Fibroblast of the aortic adventitia (primary cell): ENCODE measurements at regions not wholly inside any gene's neighbourhood (a gene's known extent, or its start where the extent isn't known, plus 50 kb on each side); places are given as distances from the start of the nearest gene placed in this dataset.

ENCODE experiments used
- DNase-seq: peaks from one replicate; pipeline ENCODE4 v3.0.0-alpha.2; 2010; ENCODE audit warnings: low read depth
- H3K4me3 ChIP-seq: 2 replicates; pipeline ENCODE4 v1.5.1; 2011; ENCODE audit warnings: low read depth, mild to moderate bottlenecking, control low read depth, low read length, moderate library complexity
- TF ChIP-seq, protein P1 (sequence below): IDR thresholded peaks from 2 replicates; pipeline ENCODE4 v1.5.1; 2011; ENCODE audit warnings: mild to moderate bottlenecking, low read length, control low read depth, inconsistent platforms; ENCODE audit not compliant: insufficient read depth

DNA sequence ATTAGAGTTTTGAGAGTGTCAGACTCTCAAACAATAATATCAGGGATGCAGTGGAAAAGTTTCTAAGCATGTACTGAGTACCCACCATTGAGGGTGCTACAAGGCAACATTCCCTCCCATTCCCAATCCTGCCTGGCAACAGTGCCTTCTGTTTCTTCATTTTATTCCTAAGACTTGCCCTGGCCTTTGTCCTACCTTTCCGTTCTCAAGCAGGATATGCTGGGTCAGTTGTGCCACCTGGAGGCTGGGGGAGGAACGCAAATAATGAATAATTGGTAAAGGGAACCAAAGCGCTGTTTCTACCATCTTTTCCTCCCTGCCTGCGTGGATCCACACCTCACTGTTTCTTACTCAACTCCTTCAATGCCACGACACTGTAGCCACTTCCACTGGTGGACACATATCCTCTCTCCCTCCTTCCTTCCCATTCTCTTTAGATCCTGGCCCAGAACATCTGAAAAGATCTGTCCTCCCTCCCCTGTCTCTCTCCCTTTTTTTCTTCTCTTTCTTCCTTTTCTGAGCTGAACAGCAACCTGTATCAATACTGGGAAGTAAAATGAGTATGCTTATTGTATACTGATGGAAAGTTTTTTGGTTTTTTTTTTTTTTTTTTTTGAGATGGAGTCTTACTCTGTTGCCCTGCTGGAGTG, 149.5 kb downstream of the C9orf152 start:
- TF ChIP-seq, protein P1, sequence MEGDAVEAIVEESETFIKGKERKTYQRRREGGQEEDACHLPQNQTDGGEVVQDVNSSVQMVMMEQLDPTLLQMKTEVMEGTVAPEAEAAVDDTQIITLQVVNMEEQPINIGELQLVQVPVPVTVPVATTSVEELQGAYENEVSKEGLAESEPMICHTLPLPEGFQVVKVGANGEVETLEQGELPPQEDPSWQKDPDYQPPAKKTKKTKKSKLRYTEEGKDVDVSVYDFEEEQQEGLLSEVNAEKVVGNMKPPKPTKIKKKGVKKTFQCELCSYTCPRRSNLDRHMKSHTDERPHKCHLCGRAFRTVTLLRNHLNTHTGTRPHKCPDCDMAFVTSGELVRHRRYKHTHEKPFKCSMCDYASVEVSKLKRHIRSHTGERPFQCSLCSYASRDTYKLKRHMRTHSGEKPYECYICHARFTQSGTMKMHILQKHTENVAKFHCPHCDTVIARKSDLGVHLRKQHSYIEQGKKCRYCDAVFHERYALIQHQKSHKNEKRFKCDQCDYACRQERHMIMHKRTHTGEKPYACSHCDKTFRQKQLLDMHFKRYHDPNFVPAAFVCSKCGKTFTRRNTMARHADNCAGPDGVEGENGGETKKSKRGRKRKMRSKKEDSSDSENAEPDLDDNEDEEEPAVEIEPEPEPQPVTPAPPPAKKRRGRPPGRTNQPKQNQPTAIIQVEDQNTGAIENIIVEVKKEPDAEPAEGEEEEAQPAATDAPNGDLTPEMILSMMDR, result peak; percentile 33
- DNase-seq, result peak; percentile 51
- no peak overlapping the region for H3K4me3 ChIP-seq

DNA sequence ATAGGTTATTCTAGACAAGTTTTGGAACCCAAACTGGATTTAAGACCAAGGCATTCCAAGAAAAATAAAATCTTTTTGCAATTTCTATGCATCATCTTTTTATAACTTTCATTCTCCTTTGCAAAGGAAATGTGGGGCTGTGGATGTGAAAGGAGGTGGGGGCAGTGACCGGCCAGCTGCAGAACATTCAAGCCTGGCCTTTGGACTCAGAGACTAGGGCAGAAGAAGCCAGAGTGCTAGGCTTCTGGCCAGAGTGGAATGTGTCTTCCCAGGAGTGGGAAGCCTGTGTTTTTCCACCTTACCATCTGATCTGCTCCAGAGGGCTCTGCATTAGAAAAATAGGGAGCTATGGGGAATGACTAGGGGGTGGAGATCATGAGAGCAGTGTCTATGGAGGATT, 148.5 kb downstream of the C9orf152 start:
- DNase-seq, result peak; percentile 65
- no peak overlapping the region for H3K4me3 ChIP-seq
- TF ChIP-seq, protein P1, result no peak

DNA sequence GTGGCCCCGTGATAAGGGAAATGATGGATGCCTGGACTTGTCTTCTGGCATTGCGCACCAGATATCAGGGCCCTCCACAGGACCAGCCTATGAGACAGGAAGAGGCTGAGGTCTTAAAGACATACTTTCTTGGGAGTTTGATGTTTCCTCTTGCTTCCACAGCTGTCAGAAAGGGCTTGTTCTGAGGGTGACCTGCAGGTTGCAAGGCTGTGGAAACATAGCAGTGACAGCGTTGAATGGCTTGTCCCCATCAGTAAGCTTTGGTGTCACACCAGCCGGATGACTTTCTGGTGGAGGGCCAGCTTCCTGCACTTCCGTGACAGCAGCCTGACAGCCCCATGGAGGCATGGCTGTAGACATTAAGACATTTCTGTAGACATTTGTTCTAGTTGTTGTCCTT, 143.2 kb downstream of the C9orf152 start:
- H3K4me3 ChIP-seq, result no peak overlapping the region
- TF ChIP-seq, protein P1, result no peak
- no peak for DNase-seq

DNA sequence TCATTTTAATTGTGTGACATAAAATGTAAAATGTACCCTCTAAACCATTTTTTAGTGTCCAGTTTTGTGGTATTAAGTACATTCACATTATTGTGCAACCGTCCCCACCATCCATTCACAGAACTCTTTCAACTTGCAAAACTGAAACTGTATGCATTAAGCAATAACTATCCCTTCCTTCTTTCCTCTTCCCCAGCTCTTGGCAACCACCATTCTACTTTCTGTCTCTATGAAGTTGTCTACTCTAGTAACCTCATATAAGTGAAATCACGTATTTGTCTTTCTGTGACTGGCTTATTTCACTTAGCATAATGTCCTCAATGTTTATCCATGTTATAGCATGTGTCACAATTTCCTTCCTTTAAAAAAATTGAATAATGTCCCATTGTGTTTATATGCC, 142.4 kb downstream of the C9orf152 start:
- DNase-seq, result peak; percentile 68
- TF ChIP-seq, protein P1, result no peak
- H3K4me3 ChIP-seq, result no peak overlapping the region

DNA sequence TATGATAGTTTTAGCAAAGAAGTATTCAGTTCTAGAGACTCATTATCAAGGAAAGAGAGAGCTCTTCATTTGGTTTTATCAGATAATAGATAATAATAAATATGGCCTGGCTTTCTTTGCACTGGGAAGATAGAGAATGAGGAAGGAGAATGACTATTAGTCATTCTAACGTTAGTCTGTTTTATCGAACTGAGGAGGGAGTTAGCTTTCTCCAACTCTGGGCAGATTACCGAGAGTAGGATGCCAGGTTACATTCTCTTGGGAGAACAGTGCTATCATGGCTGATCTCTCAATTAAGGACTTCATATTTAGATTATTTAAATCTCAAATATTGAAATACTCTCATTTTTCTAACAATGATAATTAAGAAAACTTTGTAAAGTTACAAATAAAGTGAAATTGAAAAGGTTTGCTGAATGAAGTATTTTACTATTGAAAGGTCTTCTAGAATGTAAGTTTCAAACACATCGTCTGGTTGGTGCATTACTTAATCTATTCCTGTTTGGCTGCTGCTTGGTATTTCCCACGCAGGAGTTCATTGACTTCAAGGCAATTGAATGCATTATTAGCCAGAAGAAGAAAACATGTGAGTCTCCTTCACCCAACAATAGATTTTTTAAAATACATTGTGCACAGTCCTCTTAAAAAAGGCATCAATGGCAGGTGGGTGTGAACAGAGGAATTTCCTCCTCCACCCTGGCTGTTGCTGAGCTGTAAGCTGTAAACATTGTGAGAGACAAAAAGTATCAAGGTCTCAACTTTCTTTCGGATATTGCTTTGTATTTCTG, 140.8 kb downstream of the C9orf152 start:
- peak; percentile 77 for DNase-seq
- TF ChIP-seq, protein P1, result no peak
- no peak overlapping the region for H3K4me3 ChIP-seq

DNA sequence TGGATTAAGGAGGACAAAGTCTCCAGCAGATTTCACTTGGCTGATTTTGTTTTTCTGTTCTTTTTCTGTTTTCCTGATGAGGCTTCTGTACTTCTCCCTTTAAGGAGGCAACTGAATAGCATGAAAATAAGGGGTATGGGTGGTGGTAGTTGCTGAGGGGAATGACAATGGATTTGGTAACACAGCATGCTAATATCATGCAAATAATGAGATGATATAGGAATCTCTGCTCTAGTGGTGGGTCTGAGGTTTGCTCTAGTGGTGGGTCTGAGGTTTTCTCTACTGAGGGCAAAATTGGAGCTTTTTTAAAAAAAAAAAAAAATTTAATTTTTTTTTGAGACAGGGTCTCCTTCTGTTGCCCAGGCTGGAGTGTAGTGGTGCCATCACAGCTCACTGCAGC, 139.7 kb downstream of the C9orf152 start:
- no peak for DNase-seq
- TF ChIP-seq, protein P1, result no peak
- no peak overlapping the region for H3K4me3 ChIP-seq
